Activated naive CD8-positive, alpha-beta T cell treated with anti-CD3 and anti-CD28 coated beads, Interleukin-2, amount 50 U/mL, for 24 hours (primary cell): ENCODE measurements at regions not wholly inside any gene's neighbourhood (a gene's known extent, or its start where the extent isn't known, plus 50 kb on each side); places are given as distances from the start of the nearest gene placed in this dataset.
"Not testable (repeated sequence)": the region's sequence is repeated elsewhere in the genome, so short reads cannot be mapped to it uniquely, and the experiment has no call there.

Experiments
- ATAC-seq: fragments of 150-1000 bp; cut with Tn5 transposase; one replicate; pipeline ENCODE4 v1.10.0; 2021
- DNase-seq: peaks from one replicate; pipeline ENCODE4 v3.0.0; 2021
- H3K27ac Mint-ChIP-seq: one replicate; pipeline ENCODE4 v1.8.0; 2021; ENCODE audit warnings: mild to moderate bottlenecking, mixed read lengths
- H3K27me3 Mint-ChIP-seq: one replicate; pipeline ENCODE4 v1.8.0; 2021; ENCODE audit warnings: mixed read lengths
- H3K36me3 Mint-ChIP-seq: one replicate; pipeline ENCODE4 v1.8.0; 2021; ENCODE audit warnings: low read depth, mixed read lengths
- H3K4me1 Mint-ChIP-seq: one replicate; pipeline ENCODE4 v1.8.0; 2021; ENCODE audit warnings: mixed read lengths
- H3K4me3 Mint-ChIP-seq: one replicate; pipeline ENCODE4 v1.8.0; 2021; ENCODE audit warnings: mild to moderate bottlenecking, moderate library complexity, mixed read lengths
- H3K9me3 Mint-ChIP-seq: one replicate; pipeline ENCODE4 v1.8.0; 2021; ENCODE audit warnings: mixed read lengths

DNA sequence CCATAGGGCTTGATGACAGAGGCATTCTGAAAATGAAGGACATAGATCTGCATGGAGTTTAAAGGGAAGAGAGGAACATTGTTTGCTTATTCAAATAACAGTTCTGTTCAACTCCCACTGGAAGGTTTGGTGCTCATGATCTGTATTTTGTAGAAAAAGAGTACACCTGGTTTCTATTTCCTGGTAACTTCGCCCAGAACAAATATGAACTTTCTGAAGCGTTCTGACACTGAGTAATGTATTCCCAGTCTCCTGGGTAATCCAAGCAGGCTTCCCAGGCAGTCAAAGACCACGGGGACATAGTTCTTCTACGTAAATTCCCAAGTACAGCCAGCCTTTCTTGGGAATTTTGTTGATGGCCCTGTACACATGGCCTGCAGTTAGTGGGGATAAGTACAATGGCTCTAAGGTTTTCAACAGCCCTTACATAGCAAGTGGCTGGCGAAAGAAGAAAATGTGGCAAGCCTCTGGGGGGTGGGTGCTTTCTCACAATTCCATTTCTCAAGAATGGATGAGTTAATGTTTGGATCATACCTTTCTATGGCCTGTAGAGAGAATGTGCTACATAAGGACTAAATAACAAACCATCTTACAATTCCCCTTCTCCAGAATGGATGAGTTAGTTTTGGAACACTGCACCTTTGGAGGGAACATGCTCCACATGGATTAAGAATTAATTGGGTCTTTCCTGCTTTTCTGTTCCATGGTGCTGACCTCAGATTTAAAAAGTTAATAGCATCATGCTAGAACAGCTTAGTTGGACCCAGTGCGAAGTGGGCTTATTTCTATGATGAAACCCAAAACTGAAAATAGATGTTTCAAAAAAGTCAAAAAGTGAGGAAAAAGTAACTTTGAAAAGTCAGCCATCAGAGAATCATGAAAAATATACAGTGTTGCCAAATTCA lies 52.7 kb downstream of the COL6A6 start:
- no peak for DNase-seq
- Mint-ChIP-seq H3K27ac (no peak overlapping the region), H3K4me3 (no peak overlapping the region), H3K27me3 (peaks cover 7% of the 10 kb centered on the region), H3K36me3 (no peaks in the 10 kb centered on the region), H3K4me1 (no peaks in the 10 kb centered on the region), H3K9me3 (no peaks in the 10 kb centered on the region)
- ATAC-seq, result no peak

DNA sequence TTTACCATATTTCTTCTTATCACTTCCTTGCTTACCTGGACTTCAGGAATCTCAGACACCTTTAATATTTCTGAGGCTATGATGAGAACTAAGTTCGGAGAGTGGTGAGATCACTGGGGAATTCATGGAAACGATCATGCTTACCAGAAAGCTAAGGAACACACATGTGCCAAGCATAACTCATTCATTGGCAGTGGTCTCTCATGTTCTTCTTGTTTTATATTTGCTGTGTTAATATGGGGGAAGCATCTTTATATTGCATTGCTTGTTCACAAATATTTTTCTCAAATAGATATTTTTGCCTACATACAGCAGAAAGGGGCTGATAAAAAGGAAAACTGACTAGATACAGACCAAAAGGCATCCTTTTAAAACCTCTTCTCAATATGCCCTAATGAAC lies 55.8 kb downstream of the COL6A6 start:
- H3K27ac Mint-ChIP-seq, result no peak overlapping the region
- H3K36me3 Mint-ChIP-seq, result no peaks in the 10 kb centered on the region
- DNase-seq (no peak), ATAC-seq (no peak)
- H3K4me1 Mint-ChIP-seq, result no peaks in the 10 kb centered on the region
- peaks cover 9% of the 10 kb centered on the region for H3K27me3 Mint-ChIP-seq
- H3K9me3 Mint-ChIP-seq, result no peaks in the 10 kb centered on the region
- no peak overlapping the region for H3K4me3 Mint-ChIP-seq

DNA sequence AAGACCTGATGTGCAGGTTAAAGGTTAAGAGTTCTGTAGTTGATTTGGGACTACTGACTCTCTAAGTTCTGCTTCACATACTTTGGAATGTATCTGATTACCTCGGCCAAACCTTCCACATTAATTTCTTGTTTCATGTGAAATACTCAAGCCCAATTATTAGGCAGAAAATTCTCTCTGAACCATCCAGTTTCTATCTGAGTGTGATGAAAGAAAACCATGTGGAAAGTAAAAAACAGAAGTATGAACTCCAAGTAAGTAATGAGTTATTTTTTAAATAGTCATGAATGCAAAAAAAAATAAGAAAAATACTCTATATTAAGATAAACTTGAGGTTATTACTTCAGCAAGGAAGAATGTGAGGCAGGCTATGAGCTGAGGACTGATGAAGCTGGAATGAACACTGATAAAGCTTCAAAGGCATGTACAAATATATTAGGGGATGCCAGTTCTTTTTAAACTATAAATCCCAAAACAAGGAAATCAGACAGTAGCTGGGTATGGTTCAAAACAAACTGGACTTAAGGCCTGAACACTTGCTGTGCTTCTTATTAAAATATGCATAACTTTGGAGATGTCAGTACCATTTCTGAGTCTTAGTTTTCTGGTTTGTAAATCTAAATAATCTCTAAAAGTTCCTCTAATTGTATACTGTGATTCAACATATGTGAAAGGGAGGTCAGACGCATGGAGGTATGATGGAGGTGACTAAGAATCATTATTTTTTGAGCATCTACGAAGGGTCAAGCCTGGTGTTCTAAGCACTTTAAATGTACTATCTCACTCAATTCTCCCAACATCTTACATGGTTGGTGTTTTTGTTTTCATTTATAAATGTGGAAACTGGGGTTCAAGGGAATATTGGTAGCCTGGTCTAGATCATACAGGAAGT lies 59.6 kb downstream of the COL6A6 start:
- Mint-ChIP-seq H3K36me3 (no peaks in the 10 kb centered on the region), H3K4me1 (no peaks in the 10 kb centered on the region), H3K9me3 (no peaks in the 10 kb centered on the region), H3K27me3 (peaks cover 11% of the 10 kb centered on the region), H3K4me3 (no peak overlapping the region), H3K27ac (no peak overlapping the region)
- DNase-seq (no peak), ATAC-seq (no peak)

DNA sequence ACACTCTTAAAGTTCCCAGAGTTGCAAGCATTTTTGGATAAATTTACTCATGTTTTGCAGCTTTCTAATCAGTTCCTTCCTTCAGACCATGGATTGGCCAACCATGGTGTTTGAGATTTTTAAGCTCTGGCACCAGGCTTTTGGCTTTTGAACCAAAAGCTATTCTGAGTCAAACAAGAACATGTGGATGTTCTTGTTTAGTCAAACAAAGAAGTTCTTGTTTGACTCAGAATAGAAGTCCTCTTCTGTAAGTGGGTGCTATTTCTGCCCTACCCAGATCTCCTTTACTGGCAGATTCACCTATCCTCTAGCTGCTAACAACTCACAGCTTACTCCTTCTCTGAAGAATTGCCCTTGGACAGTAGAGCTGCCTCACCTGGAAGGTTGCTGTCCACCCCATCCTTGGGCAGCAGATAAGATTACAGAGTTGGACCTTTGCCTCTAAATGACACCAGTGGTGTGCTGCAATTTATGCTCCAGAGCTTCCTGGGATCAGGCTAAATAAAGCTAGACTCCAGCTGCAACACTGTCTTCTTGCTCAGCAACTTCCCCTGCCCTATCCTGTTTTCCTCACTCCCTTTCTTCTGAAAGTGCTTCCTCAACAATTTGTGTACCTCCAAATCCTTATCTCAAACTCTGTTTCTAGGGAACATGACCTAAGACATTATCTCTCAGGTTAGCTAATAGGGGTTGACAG lies 65.6 kb downstream of the COL6A6 start:
- H3K36me3 Mint-ChIP-seq, result no peaks in the 10 kb centered on the region
- H3K27ac Mint-ChIP-seq, result no peak overlapping the region
- H3K9me3 Mint-ChIP-seq, result no peaks in the 10 kb centered on the region
- no peak overlapping the region for H3K4me3 Mint-ChIP-seq
- peaks cover 18% of the 10 kb centered on the region for H3K27me3 Mint-ChIP-seq
- H3K4me1 Mint-ChIP-seq, result no peaks in the 10 kb centered on the region
- ATAC-seq, result no peak
- no peak for DNase-seq

DNA sequence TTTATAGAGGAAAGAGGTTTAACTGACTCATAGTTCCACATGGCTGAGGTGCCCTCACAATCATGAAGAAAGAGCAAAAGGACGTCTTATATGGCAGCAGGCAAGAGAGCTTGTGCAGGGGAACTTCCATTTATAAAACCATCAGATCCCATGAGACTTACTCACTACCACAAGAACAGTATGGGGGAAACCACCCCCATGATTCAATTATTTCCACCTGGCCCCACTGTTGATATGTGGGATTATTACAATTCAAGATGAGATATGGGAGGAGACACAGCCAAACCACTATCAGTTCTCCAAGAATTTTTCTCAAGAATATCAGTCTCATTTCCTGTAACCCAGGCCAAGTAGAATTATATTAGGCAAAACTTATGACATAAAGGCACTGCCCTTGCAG lies 77.8 kb downstream of the COL6A6 start:
- H3K4me1 Mint-ChIP-seq, H3K9me3 Mint-ChIP-seq, H3K4me3 Mint-ChIP-seq, H3K36me3 Mint-ChIP-seq, DNase-seq, H3K27ac Mint-ChIP-seq: not testable (repeated sequence)
- peak; percentile 89 for ATAC-seq
- peaks cover 18% of the 10 kb centered on the region for H3K27me3 Mint-ChIP-seq

DNA sequence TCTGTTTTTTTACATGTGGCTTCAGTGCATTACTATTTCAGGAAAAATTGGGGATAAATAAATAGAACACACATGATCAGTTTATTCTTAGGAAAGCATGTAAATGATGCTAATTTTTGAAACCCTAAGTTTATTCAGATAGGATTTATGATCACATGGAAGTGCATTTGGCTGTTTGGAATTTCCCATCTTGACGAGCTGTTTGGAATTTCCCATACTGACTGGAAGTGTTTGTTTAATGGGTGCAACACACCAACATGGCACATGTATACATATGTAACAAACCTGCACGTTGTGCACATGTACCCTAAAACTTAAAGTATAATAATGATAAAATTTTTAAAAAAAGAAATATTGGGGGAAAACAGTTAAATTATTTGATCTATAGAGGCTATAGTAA lies 79.5 kb downstream of the COL6A6 start:
- H3K36me3 Mint-ChIP-seq, result no peaks in the 10 kb centered on the region

DNA sequence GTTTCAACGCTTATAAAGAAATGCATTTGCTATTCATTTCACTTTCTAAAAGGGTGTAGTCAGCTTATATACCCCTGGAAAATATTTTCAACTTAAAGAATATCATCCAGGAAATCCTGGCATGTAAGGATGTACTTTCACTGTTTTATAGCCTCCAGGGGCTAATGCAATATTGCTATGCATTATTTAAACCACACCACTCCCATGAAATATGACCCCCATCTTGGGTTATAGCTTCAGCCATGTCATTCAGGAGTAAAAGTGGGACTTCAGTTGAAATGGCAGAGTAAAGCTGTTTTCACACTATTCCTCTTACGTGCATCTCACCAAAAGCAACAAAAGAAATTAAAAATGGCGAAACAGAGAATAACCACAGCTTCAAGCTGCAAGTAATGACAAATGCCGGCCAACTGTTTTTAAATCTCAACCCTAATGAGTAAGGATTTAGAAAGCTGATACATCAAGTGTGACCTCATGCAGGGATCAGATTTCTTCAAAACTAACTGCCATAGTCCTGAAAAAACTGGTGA lies 84.5 kb downstream of the COL6A6 start:
- H3K9me3 Mint-ChIP-seq, result peaks cover 29% of the 10 kb centered on the region
- no peak overlapping the region for H3K27ac Mint-ChIP-seq
- DNase-seq (no peak), ATAC-seq (no peak)
- no peak overlapping the region for H3K4me3 Mint-ChIP-seq
- H3K27me3 Mint-ChIP-seq, result peaks cover 17% of the 10 kb centered on the region
- H3K36me3 Mint-ChIP-seq, result peaks cover 5% of the 10 kb centered on the region
- no peaks in the 10 kb centered on the region for H3K4me1 Mint-ChIP-seq

More for the DNA sequence above, 79.5 kb downstream of the COL6A6 start:
- ATAC-seq (no peak), DNase-seq (no peak)
- H3K4me1 Mint-ChIP-seq, result no peaks in the 10 kb centered on the region
- H3K27me3 Mint-ChIP-seq, result peaks cover 23% of the 10 kb centered on the region
- no peak overlapping the region for H3K27ac Mint-ChIP-seq
- no peaks in the 10 kb centered on the region for H3K9me3 Mint-ChIP-seq
- no peak overlapping the region for H3K4me3 Mint-ChIP-seq

DNA sequence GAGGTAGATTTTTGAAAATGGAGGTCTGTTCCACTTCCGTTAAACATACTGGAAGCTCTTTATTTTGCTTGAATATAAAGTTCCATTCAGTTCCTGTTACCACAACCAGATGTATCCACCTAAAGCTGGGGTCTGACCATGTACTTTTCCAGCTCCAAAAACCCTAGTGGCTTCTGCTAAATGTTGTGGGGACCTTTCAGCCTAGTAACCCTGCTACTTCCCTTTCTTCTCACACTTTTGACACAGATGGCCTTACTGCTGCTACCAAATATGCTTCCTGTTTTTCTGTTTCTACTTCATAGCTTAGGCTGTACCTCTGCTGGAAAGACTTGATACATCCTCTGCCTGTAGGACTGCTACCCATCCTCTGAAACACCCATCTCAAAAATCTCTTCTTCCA lies 87.8 kb downstream of the COL6A6 start:
- ATAC-seq (no peak), DNase-seq (no peak)
- H3K36me3 Mint-ChIP-seq, result peaks cover 5% of the 10 kb centered on the region
- H3K9me3 Mint-ChIP-seq, result peaks cover 34% of the 10 kb centered on the region
- H3K4me3 Mint-ChIP-seq, result no peak overlapping the region
- peaks cover 7% of the 10 kb centered on the region for H3K27me3 Mint-ChIP-seq
- no peak overlapping the region for H3K27ac Mint-ChIP-seq
- no peaks in the 10 kb centered on the region for H3K4me1 Mint-ChIP-seq

DNA sequence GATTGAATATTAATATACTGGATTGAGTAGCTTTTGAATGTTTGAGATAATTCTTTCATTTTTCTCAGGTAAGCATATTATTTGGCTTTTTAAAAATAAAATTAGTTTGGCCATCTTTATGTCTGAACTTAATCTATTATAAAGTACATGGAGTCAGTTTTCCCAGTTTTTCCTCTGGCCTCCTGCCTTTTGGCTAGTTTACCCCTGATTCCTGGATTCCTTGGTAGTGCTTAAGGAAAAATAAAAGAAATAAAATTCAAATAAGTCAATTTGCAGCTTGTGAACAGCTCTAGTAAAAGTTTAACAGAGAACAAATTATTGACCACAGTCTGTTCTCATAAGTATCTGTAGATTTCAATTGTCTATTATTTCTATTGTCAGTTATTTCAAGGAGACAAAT lies 89.4 kb downstream of the COL6A6 start:
- H3K27me3 Mint-ChIP-seq, result no peaks in the 10 kb centered on the region
- ATAC-seq, result no peak
- peaks cover 34% of the 10 kb centered on the region for H3K9me3 Mint-ChIP-seq
- H3K27ac Mint-ChIP-seq, result no peak overlapping the region
- no peak for DNase-seq
- no peaks in the 10 kb centered on the region for H3K4me1 Mint-ChIP-seq
- peaks cover 5% of the 10 kb centered on the region for H3K36me3 Mint-ChIP-seq
- no peak overlapping the region for H3K4me3 Mint-ChIP-seq

DNA sequence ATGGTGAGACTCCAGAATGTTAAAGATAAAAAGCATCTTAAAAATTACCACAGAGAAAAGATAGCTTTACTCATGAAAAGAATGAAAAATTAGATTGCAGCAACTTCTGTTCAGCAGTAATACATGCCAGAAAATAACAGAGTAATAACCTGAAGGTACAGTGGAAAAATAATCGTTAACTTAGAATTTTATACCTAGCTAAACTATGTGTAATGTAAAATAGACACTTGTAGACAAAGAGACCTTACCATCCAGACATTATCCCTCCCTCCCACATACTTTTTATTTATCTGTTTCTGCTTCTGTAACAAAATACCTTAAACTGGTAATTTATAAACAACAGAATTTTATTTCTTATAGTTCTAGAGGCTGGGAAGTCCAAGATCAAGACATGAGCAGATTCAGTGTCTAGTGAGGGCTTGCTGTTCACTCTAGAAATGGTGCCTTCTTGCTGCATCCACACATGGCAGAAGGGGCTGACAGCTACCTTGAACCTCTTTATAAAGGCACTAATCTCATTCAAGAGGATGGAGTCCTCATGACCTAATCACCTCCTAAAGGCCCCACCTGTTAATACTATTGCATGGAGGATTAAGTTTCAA lies 90.7 kb downstream of the COL6A6 start:
- Mint-ChIP-seq H3K27me3 (no peaks in the 10 kb centered on the region), H3K27ac (no peak overlapping the region), H3K36me3 (peaks cover 5% of the 10 kb centered on the region), H3K4me1 (no peaks in the 10 kb centered on the region), H3K4me3 (no peak overlapping the region), H3K9me3 (peaks cover 39% of the 10 kb centered on the region)
- ATAC-seq (no peak), DNase-seq (no peak)

DNA sequence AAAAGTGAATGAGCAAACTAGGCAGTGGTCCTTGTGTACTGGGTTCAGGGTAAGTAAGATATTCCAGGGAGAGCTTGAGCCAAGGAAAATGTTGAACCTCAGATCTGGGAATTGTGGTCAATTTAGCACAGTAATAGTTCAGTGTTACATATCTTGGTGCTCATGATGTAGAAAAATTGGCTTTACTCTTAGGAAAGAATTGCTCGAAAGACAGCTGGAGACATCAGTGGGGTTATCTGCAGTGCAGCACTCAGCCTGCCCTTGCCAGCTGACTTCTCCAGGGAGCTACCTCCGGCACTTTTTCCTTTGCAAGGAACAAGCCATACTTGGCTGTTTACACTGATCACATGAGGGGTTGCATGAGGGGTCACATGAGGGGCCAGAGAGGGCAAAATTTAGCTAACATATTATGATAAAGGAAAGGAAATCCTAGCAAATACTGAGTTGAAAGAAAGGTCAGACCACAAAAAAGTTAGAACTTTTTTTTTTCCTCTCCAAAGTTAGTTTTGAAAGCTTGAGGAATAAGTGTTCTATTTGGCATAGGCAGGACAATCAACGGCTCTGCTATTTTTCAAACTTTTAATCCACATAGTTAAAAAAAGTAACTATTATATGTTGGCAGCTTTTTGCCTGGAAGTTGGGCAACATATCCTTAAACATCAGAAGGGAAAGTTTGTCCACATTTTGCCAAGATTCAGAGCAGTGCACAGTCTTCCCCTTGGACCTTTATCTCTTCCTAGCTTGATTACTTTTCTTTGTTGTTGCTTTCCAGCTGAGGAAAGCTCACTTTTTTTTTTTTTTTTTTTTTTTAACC lies 92.4 kb downstream of the COL6A6 start:
- DNase-seq (no peak), ATAC-seq (no peak)
- Mint-ChIP-seq H3K36me3 (peaks cover 5% of the 10 kb centered on the region), H3K4me1 (no peaks in the 10 kb centered on the region), H3K9me3 (peaks cover 29% of the 10 kb centered on the region), H3K27ac (no peak overlapping the region), H3K27me3 (no peaks in the 10 kb centered on the region), H3K4me3 (no peak overlapping the region)

DNA sequence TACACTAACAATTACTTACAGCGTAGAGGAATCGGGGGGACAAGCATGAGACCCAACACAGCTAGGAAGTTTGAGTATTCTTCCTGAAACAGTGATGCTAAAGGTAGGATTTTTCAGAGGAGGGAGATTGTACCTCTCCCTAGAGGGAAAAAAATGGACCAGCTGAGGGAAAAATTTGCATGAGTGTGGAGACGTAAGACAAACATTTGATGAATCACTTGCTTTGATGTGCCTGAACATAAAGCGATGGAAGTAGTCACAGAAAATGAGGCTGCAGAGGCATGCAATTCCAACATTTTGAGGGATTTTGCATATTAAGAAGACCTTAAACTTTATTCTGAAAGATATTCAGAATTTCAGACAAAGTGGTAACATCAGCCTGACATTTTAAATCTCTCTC lies 102.2 kb downstream of the COL6A6 start:
- Mint-ChIP-seq H3K27me3 (peaks cover 18% of the 10 kb centered on the region), H3K27ac (no peak overlapping the region), H3K36me3 (no peaks in the 10 kb centered on the region), H3K4me3 (no peak overlapping the region), H3K4me1 (no peaks in the 10 kb centered on the region), H3K9me3 (no peaks in the 10 kb centered on the region)
- ATAC-seq (no peak), DNase-seq (no peak)

DNA sequence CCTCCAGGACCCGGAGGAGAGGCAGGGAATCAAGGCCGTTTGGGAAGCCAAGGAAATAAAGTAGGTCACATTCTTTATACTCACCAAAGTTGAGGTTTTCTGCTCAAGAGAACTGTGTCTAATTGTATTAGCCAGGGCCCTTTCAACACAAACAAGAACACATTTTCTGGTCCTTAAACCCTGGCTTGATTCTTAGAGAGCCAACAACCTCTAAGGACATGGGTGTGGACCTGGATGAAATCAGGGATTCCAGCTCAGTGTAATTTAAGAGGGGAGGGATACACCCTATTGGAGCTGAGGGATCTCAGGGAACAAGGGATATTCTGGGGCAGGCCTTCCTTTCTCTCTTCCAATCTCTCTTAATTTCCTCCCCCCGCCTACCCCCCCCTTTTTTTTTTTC lies 104.8 kb downstream of the COL6A6 start:
- Mint-ChIP-seq H3K36me3 (no peaks in the 10 kb centered on the region), H3K27me3 (peaks cover 15% of the 10 kb centered on the region), H3K4me3 (no peak overlapping the region), H3K9me3 (no peaks in the 10 kb centered on the region), H3K27ac (no peak overlapping the region), H3K4me1 (no peaks in the 10 kb centered on the region)
- no peak for DNase-seq
- ATAC-seq, result no peak
